GM18861 (cell line): ENCODE measurements at regions not wholly inside any gene's neighbourhood (a gene's known extent, or its start where the extent isn't known, plus 50 kb on each side); places are given as distances from the start of the nearest gene placed in this dataset.
A peak's percentile ranks its signal among the peaks of the same experiment; 100 is the strongest.
"Not testable (repeated sequence)": the region's sequence is repeated elsewhere in the genome, so short reads cannot be mapped to it uniquely, and the experiment has no call there.

Experiments
- ATAC-seq: cut with Tn5 transposase; IDR thresholded peaks from one replicate; pipeline ENCODE4 v1.9.1; 2021; ENCODE audit not compliant: unreplicated experiment

DNA sequence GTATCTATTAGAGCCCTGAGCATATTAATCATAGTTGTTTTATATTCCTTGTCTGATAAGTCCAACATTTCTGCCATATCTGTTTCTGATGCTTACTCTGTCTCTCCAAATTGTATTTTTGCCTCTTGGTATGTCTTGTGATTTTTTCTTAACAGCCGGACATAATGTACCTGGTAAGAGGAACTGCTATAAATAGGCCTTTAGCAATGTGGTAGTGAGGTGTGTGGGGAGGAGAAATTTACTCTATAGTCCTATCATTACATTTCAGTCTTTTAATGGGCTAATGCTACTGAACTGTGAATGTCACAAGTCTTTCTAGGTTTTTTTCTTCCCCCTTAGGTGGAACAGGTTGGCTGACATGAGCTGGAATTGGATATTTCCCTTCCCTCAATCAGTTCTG lies 176.1 kb upstream of the FGF10 start:
- ATAC-seq, result no peak

DNA sequence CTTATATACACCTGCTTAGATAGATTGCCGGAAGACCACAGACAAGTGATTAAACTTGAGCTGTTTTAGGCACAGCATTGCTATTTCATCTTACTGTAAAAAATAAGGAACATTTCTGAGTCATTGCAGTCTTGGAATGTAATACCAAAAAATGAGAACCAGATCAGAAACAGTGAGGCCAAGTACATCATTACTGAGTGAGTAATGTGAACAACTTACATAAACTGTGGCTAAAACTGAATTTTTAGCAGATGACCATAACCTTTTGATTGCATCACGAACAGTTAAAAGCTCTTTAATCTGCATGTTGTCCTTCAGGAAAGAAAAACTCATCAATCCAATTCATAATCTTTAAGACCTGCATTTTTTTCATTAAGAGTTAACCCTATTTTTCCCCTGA lies 157.1 kb upstream of the FGF10 start:
- no peak for ATAC-seq

DNA sequence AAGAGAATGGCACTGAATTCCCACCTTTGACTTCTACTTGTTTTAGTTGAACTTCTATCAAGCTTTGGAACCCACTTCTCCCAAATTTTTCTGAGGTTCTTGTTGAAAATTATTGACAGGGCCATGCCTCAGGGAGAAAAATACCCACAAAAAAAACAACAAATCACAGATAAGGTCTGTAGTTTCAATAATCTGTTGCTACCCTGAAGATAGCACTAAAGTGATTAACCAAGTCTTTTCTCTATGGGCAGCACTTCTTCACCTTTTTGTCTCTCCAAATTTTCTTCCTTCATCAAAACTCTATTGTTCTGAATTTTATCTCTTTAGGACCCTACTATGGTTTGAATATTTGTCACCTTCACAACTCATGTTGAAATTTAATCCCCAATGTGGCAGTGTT lies 154.3 kb upstream of the FGF10 start:
- no peak for ATAC-seq

GRCh38 chr5:44542470-44542869 lies 153.2 kb upstream of the FGF10 start:
- ATAC-seq, result no peak

- ATAC-seq, result no peak
Observed at GRCh38 chr5:44539602-44539919, 150.3 kb upstream of the FGF10 start.

DNA sequence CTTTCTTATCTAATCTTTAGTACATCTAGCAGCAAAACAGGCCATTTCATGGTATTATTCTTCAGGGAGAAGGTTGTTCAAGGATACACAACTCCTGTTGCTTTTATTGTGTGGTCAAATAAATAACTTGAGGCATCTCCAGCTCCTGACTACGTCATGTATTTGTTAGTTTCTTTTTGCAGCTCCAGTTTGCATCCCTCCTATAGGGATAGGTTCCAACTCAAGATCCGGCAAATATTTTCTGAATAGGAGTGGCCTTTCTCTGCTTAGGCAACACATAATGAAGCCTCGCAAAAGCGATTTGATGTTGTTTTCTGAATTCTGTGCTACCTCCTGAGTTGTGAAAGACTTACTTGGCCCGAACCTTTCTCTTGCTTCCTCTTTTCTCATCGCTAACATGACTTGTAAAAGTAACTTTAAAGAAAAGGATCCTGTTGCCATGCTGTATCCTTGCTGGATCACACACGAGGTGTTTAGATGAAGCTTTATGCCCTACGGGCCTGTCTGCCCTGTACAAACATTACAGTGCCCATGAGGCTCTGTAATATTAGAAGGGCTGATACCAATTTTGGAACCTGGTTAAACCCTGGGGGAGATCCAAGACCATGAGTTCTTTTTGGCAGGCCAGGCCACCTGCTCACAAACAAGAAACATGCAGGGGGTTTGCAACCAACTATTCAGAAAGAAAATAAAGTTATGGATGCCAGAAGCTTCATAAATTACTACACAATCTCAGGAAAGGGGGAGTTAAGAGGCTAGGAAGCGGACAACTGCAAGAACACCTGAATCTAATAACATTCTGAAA lies 149.8 kb upstream of the FGF10 start:
- ATAC-seq, result no peak

GRCh38 chr5:44536650-44537260 lies 147.5 kb upstream of the FGF10 start:
- peak; percentile 42 for ATAC-seq

- no peak for ATAC-seq
Observed at GRCh38 chr5:44535621-44536020, 146.4 kb upstream of the FGF10 start.

DNA sequence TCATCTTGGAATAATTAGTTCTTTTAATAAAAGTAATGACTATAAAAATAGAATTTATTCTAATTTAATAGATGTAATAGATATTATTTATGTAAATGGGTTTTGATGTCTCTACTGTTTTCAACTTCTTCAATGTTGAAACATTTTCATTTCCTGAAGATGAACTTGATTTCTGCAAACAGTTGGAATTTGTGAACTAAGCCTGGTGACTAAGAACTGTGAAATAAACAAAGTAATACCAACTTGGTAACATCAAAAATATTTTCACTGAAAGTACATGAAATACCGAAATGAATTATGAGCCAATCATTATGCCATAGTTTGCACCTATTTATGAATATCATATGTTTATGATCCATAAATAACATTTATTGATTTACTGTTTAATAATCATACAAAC lies 143.8 kb upstream of the FGF10 start:
- ATAC-seq, result no peak

- ATAC-seq, result not testable (repeated sequence)
Observed at GRCh38 chr5:44531756-44532155, 142.5 kb upstream of the FGF10 start.

- not testable (repeated sequence) for ATAC-seq
Observed at GRCh38 chr5:44530783-44531182, 141.6 kb upstream of the FGF10 start.

DNA sequence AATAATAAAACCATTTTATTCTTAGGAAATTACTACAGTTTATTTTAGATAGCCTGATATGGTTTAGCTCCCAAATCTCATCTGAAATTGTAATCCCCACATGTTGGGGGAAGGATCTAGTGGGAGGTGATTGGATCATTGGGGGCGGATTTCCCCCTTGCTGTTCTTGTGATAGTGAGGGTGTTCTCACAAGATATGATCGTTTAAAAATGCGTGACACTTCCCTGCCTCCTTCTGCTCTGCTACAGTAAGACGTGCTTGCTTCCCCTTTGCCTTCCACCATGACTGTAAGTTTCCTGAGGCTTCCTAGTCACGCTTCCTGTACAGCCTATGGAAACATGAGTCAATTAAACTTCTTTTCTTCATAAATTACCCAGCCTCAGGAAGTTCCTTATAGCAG lies 122.4 kb upstream of the FGF10 start:
- ATAC-seq, result no peak

DNA sequence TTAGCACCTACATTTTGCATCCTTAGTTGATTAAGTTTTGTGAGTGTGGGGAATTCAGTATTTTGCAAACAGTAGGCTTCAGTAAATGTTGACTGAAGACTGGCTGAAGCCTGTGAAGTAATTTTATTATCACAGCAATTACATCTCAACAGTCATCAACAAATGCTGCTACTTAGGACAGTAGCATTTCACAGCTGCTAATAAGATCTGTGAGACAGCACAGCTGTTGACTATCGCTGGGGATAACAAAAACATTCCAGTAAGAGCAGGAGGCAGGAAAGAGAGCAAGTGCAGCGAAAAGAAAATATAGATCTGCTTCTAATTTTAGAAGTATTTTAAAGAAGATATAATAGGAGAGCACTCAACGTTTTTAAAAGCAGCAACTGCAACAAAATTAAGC lies 117.3 kb upstream of the FGF10 start:
- no peak for ATAC-seq

- no peak for ATAC-seq
Observed at GRCh38 chr5:44499381-44499780, 110.2 kb upstream of the FGF10 start.

DNA sequence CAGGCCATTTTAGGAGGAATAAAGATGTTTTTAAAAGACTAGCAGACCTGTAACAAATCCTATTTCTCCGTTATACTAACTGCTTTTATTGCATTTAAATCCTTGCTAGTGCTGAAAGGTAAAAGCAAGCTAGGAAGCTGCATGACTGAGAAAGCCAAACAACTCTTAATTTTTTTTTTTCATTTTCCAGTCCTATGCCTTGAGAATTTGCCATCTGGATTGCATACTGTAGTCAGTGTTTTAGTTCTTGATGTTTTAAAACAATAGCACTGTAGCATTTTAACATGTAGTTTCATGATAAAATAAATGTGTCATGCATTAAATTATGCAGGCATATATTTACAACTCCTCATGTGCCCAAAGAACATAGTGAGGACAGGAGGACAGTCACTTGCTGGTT lies 108.4 kb upstream of the FGF10 start:
- ATAC-seq, result no peak

DNA sequence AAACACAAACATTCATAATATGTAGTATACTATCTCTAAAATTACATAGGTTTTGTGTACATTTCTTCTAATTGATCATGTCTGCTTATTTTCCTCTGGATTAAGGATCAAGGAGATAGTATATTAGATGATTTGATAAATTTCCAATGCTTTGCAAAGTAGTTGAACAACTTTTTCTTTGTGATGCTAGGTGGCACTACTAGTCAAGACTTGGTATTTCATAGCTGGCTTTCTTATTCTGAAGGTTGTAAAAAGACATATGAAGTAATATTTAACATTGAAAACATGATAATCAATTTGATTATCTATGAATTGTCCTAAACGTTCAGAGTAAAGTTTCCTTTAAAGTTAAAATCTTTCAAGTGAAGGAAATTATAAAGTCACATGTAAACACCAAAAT lies 106.1 kb upstream of the FGF10 start:
- ATAC-seq, result no peak

DNA sequence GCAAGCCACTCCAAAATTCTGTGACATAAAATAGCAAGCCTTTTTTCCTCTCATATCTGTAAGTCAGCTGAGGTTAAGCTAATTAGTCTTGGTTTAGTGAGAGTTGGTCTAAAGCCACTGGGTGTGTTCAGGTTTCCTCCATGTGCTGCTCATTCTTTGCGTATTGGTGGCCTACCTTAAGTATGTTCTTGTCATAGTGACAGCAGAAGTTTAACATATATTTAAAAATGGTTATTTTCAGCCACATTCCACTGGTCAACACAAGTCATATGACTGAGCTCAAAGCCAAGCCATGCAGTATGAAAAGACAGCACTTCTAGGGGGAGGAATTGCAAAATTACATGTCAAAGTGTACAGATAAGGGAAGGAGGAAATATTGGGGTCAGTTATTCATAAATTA lies 100.5 kb upstream of the FGF10 start:
- ATAC-seq, result no peak

DNA sequence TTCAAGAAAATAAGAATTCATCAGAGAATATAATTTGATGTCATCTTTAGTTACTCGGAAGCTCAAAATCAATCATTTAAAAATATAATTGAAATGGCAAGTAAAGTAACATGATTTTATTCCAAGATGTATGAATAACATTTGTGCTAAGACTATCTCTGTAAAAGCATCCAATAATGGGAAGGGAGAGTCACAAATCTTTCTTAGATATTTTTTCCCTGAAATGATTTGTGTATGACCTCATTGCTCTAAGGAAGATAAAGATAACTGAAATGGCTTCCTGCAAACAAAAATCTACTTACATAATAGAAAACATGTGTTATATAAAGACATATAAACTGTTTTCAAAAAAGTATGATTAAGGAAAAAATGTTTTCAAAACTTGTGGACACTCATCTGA lies 97.4 kb upstream of the FGF10 start:
- ATAC-seq, result no peak

GRCh38 chr5:44454002-44454401 lies 64.8 kb upstream of the FGF10 start:
- ATAC-seq, result no peak

DNA sequence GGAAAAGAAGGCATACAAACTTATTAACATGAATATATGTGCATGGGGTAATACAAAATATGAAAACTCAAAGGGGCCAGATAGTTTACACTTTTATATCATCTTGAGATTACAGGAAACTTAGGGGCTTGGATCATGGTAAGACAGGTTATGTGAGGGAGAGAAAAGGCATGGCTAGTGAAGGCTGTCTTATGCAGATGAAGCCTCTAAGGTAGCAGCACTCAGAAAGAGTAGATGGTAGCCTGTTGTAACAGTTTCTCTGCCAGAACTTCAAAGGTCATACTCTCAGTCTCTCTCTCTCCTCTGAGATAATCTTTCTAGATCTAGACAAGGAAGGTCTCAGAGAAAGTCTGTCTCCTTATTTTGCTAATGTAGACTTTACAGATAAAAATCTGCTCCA lies 57.2 kb upstream of the FGF10 start:
- no peak for ATAC-seq

GRCh38 chr5:44443172-44443571 lies 54.0 kb upstream of the FGF10 start:
- ATAC-seq, result no peak

DNA sequence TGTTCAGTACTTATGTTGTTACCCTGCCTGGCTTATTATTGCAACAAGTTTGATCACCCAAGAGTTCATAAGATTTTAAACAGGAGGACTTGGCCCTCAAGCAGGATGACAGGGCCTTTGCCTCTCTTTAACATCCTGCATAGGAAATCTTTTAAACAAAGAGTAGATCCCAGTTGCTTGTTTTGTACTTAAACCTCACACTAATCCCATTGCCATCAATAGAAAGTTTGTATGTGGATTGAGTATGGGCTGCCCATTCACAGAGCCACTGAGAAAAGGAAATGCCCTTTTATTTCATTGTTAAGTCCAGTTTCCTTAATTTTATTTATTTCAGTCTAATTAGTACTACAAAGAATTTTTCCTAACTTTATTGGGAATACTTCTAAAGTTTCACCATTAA lies 52.2 kb upstream of the FGF10 start:
- ATAC-seq, result no peak

GRCh38 chr5:44440186-44440585 lies 51.0 kb upstream of the FGF10 start:
- no peak for ATAC-seq
